ENCODE measurements at regions not wholly inside any gene's neighbourhood (a gene's known extent, or its start where the extent isn't known, plus 50 kb on each side); places are given as distances from the start of the nearest gene placed in this dataset.

DNA sequence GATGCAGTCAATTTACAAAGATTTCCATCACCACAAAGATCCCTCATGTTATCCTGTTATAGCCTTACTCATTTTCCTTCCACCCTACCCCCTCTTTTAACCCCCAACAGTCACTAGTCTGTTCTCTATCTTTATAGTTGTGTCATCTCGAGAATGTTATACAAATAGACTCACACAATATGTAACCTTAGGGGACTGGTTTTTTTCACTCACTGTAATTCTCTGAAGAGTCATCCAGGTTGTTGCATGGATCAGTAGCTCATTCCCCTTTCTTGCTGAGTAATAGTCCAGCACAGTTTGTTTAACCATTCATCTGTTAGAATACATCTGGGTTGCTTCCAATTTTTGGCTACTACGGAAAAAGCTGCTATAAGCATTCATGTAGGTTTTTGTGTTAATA lies 121.1 kb upstream of the PDE1C start:
- TF ChIP-seq, protein P1, sequence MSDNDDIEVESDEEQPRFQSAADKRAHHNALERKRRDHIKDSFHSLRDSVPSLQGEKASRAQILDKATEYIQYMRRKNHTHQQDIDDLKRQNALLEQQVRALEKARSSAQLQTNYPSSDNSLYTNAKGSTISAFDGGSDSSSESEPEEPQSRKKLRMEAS (IDR thresholded peaks at IDR 0.05), result no peak
- no peak for TF ChIP-seq HNF4A (conservative IDR thresholded peaks at IDR 0.05)
- no peak for TF ChIP-seq RAD21 (IDR thresholded peaks at IDR 0.05)
- TF ChIP-seq, protein P2, sequence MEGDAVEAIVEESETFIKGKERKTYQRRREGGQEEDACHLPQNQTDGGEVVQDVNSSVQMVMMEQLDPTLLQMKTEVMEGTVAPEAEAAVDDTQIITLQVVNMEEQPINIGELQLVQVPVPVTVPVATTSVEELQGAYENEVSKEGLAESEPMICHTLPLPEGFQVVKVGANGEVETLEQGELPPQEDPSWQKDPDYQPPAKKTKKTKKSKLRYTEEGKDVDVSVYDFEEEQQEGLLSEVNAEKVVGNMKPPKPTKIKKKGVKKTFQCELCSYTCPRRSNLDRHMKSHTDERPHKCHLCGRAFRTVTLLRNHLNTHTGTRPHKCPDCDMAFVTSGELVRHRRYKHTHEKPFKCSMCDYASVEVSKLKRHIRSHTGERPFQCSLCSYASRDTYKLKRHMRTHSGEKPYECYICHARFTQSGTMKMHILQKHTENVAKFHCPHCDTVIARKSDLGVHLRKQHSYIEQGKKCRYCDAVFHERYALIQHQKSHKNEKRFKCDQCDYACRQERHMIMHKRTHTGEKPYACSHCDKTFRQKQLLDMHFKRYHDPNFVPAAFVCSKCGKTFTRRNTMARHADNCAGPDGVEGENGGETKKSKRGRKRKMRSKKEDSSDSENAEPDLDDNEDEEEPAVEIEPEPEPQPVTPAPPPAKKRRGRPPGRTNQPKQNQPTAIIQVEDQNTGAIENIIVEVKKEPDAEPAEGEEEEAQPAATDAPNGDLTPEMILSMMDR (IDR thresholded peaks at IDR 0.05; ENCODE audit: low read depth, low read length, missing input control), result no peak
- TF ChIP-seq, protein P3, sequence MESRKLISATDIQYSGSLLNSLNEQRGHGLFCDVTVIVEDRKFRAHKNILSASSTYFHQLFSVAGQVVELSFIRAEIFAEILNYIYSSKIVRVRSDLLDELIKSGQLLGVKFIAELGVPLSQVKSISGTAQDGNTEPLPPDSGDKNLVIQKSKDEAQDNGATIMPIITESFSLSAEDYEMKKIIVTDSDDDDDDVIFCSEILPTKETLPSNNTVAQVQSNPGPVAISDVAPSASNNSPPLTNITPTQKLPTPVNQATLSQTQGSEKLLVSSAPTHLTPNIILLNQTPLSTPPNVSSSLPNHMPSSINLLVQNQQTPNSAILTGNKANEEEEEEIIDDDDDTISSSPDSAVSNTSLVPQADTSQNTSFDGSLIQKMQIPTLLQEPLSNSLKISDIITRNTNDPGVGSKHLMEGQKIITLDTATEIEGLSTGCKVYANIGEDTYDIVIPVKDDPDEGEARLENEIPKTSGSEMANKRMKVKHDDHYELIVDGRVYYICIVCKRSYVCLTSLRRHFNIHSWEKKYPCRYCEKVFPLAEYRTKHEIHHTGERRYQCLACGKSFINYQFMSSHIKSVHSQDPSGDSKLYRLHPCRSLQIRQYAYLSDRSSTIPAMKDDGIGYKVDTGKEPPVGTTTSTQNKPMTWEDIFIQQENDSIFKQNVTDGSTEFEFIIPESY (IDR thresholded peaks at IDR 0.05), result no peak
- no peak for TF ChIP-seq YY1 (IDR thresholded peaks at IDR 0.05)
- no peak for TF ChIP-seq EGR1 (IDR thresholded peaks at IDR 0.05; ENCODE audit: low read depth in 2 of 2)
- TF ChIP-seq, protein P4, sequence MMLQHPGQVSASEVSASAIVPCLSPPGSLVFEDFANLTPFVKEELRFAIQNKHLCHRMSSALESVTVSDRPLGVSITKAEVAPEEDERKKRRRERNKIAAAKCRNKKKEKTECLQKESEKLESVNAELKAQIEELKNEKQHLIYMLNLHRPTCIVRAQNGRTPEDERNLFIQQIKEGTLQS (IDR thresholded peaks at IDR 0.05), result no peak
